ENCODE measurements at regions not wholly inside any gene's neighbourhood (a gene's known extent, or its start where the extent isn't known, plus 50 kb on each side); places are given as distances from the start of the nearest gene placed in this dataset.

DNA sequence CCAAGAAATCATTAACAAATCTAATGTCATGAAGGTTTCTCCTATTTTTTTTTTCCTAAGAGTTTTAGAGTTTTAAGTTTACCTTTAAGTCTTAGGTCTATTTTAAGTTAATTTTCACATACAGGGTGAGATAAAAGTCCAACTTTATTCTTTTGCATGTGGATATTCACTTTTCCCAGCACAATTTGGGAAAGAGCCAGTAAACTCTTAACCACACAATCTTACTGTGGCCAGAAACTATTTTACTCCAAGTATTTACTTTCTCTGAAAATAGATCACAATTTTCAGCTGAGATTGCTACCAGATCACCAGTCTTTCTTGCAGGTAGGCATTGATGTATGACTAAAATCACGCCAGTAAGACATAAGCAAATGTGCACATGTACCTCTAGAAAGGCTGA, 728.5 kb downstream of the TNS3 start:
- peak; percentile 1 for DNase-seq (ENCODE audit: low read depth)
- no peak overlapping the region for H3K4me3 ChIP-seq (ENCODE audit: low read length)
- TF ChIP-seq, protein P1, sequence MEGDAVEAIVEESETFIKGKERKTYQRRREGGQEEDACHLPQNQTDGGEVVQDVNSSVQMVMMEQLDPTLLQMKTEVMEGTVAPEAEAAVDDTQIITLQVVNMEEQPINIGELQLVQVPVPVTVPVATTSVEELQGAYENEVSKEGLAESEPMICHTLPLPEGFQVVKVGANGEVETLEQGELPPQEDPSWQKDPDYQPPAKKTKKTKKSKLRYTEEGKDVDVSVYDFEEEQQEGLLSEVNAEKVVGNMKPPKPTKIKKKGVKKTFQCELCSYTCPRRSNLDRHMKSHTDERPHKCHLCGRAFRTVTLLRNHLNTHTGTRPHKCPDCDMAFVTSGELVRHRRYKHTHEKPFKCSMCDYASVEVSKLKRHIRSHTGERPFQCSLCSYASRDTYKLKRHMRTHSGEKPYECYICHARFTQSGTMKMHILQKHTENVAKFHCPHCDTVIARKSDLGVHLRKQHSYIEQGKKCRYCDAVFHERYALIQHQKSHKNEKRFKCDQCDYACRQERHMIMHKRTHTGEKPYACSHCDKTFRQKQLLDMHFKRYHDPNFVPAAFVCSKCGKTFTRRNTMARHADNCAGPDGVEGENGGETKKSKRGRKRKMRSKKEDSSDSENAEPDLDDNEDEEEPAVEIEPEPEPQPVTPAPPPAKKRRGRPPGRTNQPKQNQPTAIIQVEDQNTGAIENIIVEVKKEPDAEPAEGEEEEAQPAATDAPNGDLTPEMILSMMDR (conservative IDR thresholded peaks at IDR 0.05; ENCODE audit: low read depth, low read length), result no peak

DNA sequence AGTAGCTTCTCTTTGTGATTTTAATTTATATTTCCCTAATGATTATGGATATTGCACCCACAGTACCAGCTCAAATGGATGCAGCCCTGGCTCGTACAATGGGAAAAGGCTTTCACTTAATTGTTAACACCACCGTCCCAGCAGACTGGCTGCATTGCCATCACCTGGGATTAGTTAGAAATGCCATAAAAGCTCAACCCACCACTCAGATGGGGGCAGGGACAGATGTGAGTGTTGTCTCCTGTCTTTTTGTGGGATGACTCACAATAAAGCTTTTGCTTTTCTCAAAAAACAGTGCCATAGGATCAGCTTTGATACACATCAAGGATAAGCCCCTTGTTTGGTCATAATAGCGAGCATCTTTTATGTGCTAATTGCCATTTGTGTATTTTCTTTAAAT, 729.1 kb downstream of the TNS3 start:
- TF ChIP-seq, protein P1 (conservative IDR thresholded peaks at IDR 0.05; ENCODE audit: low read depth, low read length), result no peak
- DNase-seq (ENCODE audit: low read depth), result no peak
- no peak overlapping the region for H3K4me3 ChIP-seq (ENCODE audit: low read length)

DNA sequence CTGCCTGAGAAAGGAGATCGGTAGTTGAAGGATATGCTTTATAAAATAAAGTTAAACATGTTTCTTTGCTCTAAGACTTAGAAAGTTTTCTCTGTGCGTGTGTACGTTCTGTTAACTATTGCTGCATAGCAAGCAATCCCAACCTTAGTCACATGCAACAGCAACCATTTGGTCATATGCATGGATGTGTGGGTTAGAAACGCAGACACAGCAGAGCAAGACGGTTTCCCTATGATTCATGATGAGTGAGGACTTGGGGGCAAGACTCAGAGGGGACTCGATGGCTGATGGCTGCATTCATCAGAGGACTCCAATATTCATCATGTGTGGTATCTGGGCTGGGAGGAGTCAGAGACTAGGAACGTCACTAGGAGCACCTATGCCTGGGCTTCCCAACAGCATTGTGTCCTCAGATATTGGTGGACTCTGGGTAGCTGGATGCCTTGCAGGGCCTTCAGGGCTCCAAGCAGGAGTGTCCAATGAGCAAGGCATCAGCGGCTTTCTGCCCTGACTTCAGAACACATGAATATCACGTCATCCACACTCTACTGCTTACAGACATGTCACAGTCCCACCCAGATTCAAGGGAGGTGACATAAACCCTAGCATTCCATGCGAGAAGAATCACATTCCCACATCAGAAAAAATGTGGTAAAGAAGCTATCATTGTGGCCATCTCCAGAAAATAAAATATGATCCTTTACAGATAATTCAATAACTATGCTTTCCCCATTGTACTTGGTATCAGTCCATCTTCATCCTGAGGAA, 731.2 kb downstream of the TNS3 start:
- TF ChIP-seq, protein P1 (conservative IDR thresholded peaks at IDR 0.05; ENCODE audit: low read depth, low read length), result no peak
- DNase-seq (ENCODE audit: low read depth), result no peak
- H3K4me3 ChIP-seq (ENCODE audit: low read length), result no peak overlapping the region

DNA sequence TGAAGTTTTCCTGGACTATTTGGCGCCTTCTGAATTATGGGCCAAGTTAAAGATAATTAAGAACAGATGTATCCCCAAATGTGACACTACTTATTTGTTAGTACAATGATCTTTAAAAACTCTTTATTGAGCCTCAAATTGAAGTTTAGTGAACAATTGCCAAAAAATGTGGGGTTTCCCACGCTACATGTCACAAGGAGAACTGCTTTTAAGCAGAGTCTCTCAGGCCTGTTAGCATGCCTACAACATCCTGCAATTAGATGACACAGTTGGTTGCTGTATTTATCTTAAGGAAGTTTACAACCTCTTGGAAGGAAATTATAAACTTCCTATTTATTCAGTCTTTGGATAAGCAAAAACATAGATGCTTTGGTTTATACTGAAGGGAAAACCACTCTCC, 733.0 kb downstream of the TNS3 start:
- TF ChIP-seq, protein P1 (conservative IDR thresholded peaks at IDR 0.05; ENCODE audit: low read depth, low read length), result no peak
- DNase-seq (ENCODE audit: low read depth), result no peak
- no peak overlapping the region for H3K4me3 ChIP-seq (ENCODE audit: low read length)

DNA sequence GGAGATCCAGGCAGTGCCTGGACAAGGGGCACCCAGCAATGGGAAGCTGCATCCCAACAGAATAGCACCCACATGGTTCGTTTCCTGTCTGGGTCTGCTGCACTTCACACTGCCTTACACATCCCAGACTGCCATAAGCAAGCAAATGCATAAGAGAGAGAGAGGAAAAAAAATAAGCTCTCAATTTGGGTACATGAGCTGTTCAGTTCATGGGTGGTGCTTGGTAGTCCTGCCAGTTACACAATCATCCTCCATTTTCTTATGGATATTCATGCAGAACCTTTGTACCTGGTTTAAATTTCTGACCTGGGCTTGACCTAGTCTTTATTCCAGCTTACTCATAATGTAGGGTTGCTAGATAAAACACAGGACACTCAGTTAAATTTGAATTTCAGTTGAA, 733.6 kb downstream of the TNS3 start:
- no peak for DNase-seq (ENCODE audit: low read depth)
- H3K4me3 ChIP-seq (ENCODE audit: low read length), result no peak overlapping the region
- TF ChIP-seq, protein P1 (conservative IDR thresholded peaks at IDR 0.05; ENCODE audit: low read depth, low read length), result no peak

- H3K4me3 ChIP-seq (ENCODE audit: low read length), result no peak overlapping the region
- DNase-seq (ENCODE audit: low read depth), result no peak
- TF ChIP-seq, protein P1 (conservative IDR thresholded peaks at IDR 0.05; ENCODE audit: low read depth, low read length), result no peak
Observed at GRCh38 chr7:46847126-46847525, 734.8 kb downstream of the TNS3 start.

DNA sequence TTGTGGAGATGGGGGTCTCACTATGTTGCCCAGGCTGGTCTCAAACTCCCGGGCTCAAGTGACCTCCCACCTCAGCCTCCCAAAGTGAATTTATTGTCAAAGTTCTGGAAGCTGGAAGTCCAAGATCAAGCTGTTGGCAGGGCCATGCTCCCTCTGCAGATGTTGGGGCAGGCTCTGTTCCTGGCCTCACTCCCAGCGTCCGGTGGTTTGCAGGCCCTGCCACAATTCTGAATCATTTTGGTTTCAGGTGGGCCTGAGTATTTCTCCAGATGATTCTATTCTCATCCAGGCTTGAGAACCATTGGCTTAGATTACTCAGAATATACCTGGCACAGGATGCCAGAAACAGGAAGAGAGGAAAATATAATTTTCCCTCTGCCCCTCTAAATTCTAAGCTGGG, 737.4 kb downstream of the TNS3 start:
- no peak overlapping the region for H3K4me3 ChIP-seq (ENCODE audit: low read length)
- no peak for DNase-seq (ENCODE audit: low read depth)
- TF ChIP-seq, protein P1 (conservative IDR thresholded peaks at IDR 0.05; ENCODE audit: low read depth, low read length), result no peak

Measured in retinal pigment epithelial cell (primary cell).